Colonic mucosa (tissue), 4 donors: ENCODE measurements at regions not wholly inside any gene's neighbourhood (a gene's known extent, or its start where the extent isn't known, plus 50 kb on each side); places are given as distances from the start of the nearest gene placed in this dataset.

Experiments used
- DNase-seq: peaks from one replicate; pipeline ENCODE4 v3.0.0-alpha.2; 2020
- H3K27ac ChIP-seq: fragments of 200-600 bp; one replicate; pipeline ENCODE4 v1.8.0; 2021
- H3K27me3 ChIP-seq: fragments of 200-600 bp; one replicate; pipeline ENCODE4 v1.8.0; 2021
- H3K36me3 ChIP-seq: fragments of 200-600 bp; one replicate; pipeline ENCODE4 v1.8.0; 2021
- H3K4me1 ChIP-seq: fragments of 200-600 bp; one replicate; pipeline ENCODE4 v1.8.0; 2021; ENCODE audit warnings: mild to moderate bottlenecking
- H3K4me3 ChIP-seq: fragments of 200-600 bp; one replicate; pipeline ENCODE4 v1.8.0; 2021
- H3K9ac ChIP-seq, 2 donors: one replicate each; pipeline ENCODE4 v1.7.0; 2013; ENCODE audit warnings: control low read depth in 2 of 2, low read depth in 2 of 2, low read length in 2 of 2
- H3K9me3 ChIP-seq: fragments of 200-600 bp; one replicate; pipeline ENCODE4 v1.8.0; 2021
- intact Hi-C: fragments of 100-400 bp; cut with DNase I; formaldehyde crosslinking; loops from one replicate; pipeline ENCODE4 v1.14.1; 2022
- TF ChIP-seq, protein P1 (sequence below): fragments of 200-600 bp; IDR thresholded peaks from one replicate; pipeline ENCODE4 v1.8.0; 2022; ENCODE audit warnings: antibody characterized with exemption, mild to moderate bottlenecking
- donor health status: healthy.
- donor health status: DM: no; HTN: no; CAD: no.
- donor health status: DM: no; HTN: no; CAD: no.

DNA sequence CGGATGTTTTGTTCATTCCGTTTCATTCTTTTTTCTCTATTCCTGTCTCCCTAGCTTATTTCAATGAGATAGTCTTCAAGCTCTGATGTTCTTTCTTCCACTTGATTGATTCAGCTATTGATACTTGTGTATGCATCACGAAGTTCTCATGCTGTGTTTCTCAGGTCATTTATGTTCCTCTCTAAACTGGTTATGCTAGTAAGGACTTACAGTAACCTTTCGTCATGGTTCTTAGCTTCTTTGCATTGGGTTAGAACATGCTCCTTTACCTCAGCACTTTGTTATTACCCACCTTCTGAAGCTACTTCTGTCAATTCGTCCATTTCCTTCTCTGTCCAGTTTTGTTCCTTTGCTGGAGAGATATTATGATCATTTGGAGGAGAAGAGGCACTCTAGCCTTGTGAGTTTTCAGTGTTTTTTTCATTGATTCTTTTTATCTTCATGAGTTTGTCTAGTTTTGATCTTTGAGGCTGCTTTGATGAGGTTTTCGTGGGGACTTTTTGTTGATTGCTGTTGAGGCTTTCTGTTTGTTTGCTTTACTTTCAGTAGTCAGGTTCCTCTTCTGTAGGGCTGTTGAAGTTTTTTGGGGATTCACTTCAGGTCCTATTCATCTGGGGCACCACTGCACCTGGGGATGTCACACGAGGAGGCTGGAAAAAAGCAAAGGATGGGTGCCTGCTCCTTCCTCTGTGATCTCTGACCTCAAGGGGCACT is 496.9 kb upstream of the LRRC7 start:
- no peaks in the 10 kb centered on the region for H3K27me3 ChIP-seq
- intact Hi-C loops, result no loop called here
- no peak overlapping the region for H3K27ac ChIP-seq
- H3K9ac ChIP-seq, result no peak overlapping the region
- H3K4me1 ChIP-seq, result no peaks in the 10 kb centered on the region
- no peak overlapping the region for H3K4me3 ChIP-seq
- TF ChIP-seq, protein P1, sequence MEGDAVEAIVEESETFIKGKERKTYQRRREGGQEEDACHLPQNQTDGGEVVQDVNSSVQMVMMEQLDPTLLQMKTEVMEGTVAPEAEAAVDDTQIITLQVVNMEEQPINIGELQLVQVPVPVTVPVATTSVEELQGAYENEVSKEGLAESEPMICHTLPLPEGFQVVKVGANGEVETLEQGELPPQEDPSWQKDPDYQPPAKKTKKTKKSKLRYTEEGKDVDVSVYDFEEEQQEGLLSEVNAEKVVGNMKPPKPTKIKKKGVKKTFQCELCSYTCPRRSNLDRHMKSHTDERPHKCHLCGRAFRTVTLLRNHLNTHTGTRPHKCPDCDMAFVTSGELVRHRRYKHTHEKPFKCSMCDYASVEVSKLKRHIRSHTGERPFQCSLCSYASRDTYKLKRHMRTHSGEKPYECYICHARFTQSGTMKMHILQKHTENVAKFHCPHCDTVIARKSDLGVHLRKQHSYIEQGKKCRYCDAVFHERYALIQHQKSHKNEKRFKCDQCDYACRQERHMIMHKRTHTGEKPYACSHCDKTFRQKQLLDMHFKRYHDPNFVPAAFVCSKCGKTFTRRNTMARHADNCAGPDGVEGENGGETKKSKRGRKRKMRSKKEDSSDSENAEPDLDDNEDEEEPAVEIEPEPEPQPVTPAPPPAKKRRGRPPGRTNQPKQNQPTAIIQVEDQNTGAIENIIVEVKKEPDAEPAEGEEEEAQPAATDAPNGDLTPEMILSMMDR, result no peak
- H3K9me3 ChIP-seq, result no peaks in the 10 kb centered on the region
- DNase-seq, result no peak
- H3K36me3 ChIP-seq, result no peaks in the 10 kb centered on the region

DNA sequence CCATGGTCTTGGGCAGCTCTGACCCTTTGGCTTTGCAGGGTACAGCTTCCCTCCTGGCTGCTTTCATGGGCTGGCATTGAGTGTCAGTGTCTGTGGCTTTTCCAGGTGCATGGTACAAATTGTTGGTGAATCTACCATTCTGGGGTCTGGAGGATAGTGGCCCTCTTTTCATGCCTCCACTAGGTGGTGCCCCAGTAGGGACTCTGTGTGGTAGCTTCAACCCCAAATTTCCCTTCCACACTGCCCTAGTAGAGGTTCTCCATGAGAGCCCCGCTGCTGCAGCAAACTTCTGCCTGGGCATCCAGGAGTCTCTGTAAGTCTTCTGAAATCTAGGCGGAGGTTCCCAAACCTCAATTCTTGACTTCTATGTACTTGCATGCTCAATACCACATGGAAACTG is 494.5 kb upstream of the LRRC7 start:
- Histone ChIP-seq H3K36me3 (no peaks in the 10 kb centered on the region), H3K9me3 (no peaks in the 10 kb centered on the region), H3K27me3 (no peaks in the 10 kb centered on the region), H3K4me1 (no peaks in the 10 kb centered on the region), H3K27ac (no peak overlapping the region), H3K9ac (no peak overlapping the region), H3K4me3 (no peak overlapping the region)
- TF ChIP-seq, protein P1, result no peak
- intact Hi-C loops, result no loop called here
- no peak for DNase-seq

DNA sequence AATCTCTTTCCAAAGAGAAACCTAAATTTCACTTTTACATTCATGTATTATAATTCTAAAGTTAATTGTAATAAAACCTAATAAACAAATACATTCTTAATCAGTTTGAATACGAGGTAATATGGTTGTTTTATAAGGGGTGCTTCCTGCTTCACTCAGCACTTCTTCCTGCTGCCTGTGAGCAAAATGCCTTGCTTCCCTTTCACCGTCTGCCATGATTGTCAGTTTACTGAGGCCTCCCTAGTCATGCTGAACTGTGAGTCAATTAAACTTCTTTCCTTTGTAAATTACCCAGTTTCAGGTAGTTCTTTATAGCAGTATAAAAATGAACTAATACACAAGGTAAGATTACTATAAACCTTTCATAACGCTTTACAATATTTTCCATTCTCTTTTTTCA is 491.1 kb upstream of the LRRC7 start:
- intact Hi-C loops, result no loop called here
- Histone ChIP-seq H3K9ac (no peak overlapping the region), H3K4me1 (no peaks in the 10 kb centered on the region), H3K27me3 (no peaks in the 10 kb centered on the region), H3K9me3 (no peaks in the 10 kb centered on the region), H3K27ac (no peak overlapping the region), H3K4me3 (no peak overlapping the region), H3K36me3 (no peaks in the 10 kb centered on the region)
- TF ChIP-seq, protein P1, result no peak
- no peak for DNase-seq

DNA sequence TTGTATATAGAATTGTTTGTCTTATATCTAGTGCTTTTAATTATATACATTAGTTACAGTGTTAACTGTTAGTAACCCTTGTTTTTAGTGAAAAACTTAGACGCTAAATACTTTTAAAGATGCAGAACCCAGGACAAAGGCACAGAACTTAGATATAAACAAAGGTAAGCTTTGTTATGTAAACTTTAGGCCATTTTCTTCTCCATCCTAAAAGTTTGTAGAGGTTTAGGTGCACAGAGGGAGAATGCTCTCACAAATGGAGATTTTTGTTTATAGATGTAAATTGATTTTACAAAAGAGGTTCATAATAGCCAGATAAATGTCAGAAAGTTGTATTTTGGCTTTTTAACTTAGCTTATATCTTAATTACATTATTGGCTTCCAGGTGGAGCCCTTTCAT is 490.5 kb upstream of the LRRC7 start:
- Histone ChIP-seq H3K4me1 (no peaks in the 10 kb centered on the region), H3K9ac (no peak overlapping the region), H3K27ac (no peak overlapping the region), H3K9me3 (no peaks in the 10 kb centered on the region), H3K27me3 (no peaks in the 10 kb centered on the region), H3K36me3 (no peaks in the 10 kb centered on the region), H3K4me3 (no peak overlapping the region)
- intact Hi-C loops, result no loop called here
- TF ChIP-seq, protein P1, result no peak
- no peak for DNase-seq

DNA sequence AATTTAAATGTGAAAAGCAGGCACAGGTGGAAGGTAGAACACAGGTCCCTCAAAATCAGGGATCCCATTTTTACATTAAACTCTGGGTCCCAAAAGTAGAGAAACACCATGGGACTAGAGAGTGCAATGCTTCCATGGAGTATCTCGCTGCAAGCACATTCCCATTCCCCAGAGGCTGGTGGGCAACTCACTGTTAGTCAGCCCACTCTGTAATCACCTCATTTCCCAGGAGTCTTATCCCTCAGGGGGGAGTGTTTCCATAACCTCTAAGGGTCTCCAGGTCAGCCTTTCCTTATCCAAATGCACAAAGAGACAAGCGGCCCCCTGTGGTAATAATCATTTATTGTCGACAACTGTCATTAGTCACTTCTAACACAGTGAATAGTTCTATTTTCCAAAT is 490.1 kb upstream of the LRRC7 start:
- Histone ChIP-seq H3K9me3 (no peaks in the 10 kb centered on the region), H3K27me3 (no peaks in the 10 kb centered on the region), H3K9ac (no peak overlapping the region), H3K4me1 (no peaks in the 10 kb centered on the region), H3K27ac (no peak overlapping the region), H3K36me3 (no peaks in the 10 kb centered on the region), H3K4me3 (no peak overlapping the region)
- DNase-seq, result no peak
- intact Hi-C loops, result no loop called here
- TF ChIP-seq, protein P1, result no peak
